ENCODE measurements at regions not wholly inside any gene's neighbourhood (a gene's known extent, or its start where the extent isn't known, plus 50 kb on each side); places are given as distances from the start of the nearest gene placed in this dataset.
"Not testable (repeated sequence)": the region's sequence is repeated elsewhere in the genome, so short reads cannot be mapped to it uniquely, and the experiment has no call there.

DNA sequence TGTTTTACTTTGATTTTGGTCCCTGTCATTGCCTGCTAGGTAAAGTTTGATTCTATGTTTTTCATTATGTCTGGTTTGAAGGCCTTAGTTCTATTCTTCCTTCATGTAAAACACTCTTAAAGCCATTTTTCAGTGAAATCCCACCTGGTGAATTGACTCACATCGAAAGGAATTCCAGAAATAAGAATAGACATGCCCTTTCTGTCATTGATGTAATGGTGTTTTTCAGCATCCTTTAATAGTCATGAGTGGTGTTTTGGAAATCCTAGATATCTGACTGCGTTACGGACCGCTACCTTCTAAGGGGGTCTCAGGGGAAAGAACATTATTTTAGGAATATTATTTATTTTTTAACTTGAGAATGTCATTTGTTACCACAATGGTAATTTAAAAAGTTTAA lies 104.5 kb upstream of the ZEB2 start:
- H2BK15ac ChIP-seq (ENCODE audit: low read depth, poor library complexity, severe bottlenecking) = no peak overlapping the region
- 100% methylated on average over 1 of the region's 4 CpGs for WGBS
- peaks cover 6% of the 10 kb centered on the region for H3K9me3 ChIP-seq (ENCODE audit: control insufficient read depth, low read length)

DNA sequence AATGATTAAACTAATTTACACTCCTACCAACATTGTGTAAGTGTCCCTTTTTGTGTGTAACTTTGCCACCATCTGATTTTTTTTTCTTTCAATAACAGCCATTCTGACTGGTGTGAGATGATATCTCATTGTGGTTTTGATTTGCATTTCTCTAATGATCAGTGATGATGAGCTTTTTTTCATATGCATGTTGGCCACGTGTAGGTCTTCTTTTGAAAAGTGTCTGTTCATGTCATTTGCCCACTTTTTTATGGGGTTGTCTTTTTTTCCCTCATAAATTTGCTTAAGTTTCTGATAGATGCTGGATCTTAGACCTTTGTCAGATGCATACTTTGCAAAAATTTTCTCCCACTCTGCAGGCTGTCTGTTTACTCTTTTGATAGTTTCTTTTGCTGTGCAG lies 102.5 kb upstream of the ZEB2 start:
- not testable (repeated sequence) for H3K23ac ChIP-seq (ENCODE audit: low read length in 2 of 2); H3K4me2 ChIP-seq (ENCODE audit: low read length, poor library complexity, severe bottlenecking); H3K27me3 ChIP-seq (ENCODE audit: control insufficient read depth in 1 of 2, insufficient read depth in 1 of 2, low read length in 2 of 2); H3K4ac ChIP-seq (ENCODE audit: low read depth in 1 of 2, low read length in 2 of 2); H2BK12ac ChIP-seq (ENCODE audit: low read length in 2 of 2); H3K4me1 ChIP-seq (ENCODE audit: control insufficient read depth, insufficient read depth, low read depth, low read length); H2BK15ac ChIP-seq (ENCODE audit: low read depth, poor library complexity, severe bottlenecking); H3K9me3 ChIP-seq (ENCODE audit: control insufficient read depth, low read length); H3K18ac ChIP-seq (ENCODE audit: low read depth in 1 of 2, low read length in 2 of 2); H4K8ac ChIP-seq (ENCODE audit: low read length); DNase-seq; H2BK5ac ChIP-seq (ENCODE audit: low read depth, low read length, poor library complexity, severe bottlenecking); H2AFZ ChIP-seq (ENCODE audit: low read depth, low read length); H3K4me3 ChIP-seq (ENCODE audit: insufficient read depth in 1 of 2, low read depth in 1 of 2, low read length in 2 of 2); H3K9ac ChIP-seq (ENCODE audit: low read length); H4K91ac ChIP-seq (ENCODE audit: low read length); H3K79me1 ChIP-seq (replicated peaks; ENCODE audit: low read length, poor library complexity, severe bottlenecking); H3K14ac ChIP-seq (ENCODE audit: low read length in 2 of 2); H3K36me3 ChIP-seq (ENCODE audit: control insufficient read depth in 1 of 2, insufficient read depth in 2 of 2, low read depth in 1 of 2, low read length in 2 of 2); H3K27ac ChIP-seq (ENCODE audit: low read length, poor library complexity, severe bottlenecking); H2AK5ac ChIP-seq (ENCODE audit: low read length, severe bottlenecking); H2BK120ac ChIP-seq (ENCODE audit: low read depth, low read length)
- 73% methylated on average over 1 of the region's 1 CpG for WGBS

More for the DNA sequence above, 104.5 kb upstream of the ZEB2 start:
- Histone ChIP-seq H3K79me1 (replicated peaks; ENCODE audit: low read length, poor library complexity, severe bottlenecking) (no peaks in the 10 kb centered on the region), H2BK120ac (ENCODE audit: low read depth, low read length) (no peak overlapping the region), H3K14ac (ENCODE audit: low read length in 2 of 2) (no peak overlapping the region), H3K4me2 (ENCODE audit: low read length, poor library complexity, severe bottlenecking) (no peak overlapping the region), H2AFZ (ENCODE audit: low read depth, low read length) (no peak overlapping the region), H2AK5ac (ENCODE audit: low read length, severe bottlenecking) (no peak overlapping the region), H3K18ac (ENCODE audit: low read depth in 1 of 2, low read length in 2 of 2) (no peak overlapping the region), H2BK5ac (ENCODE audit: low read depth, low read length, poor library complexity, severe bottlenecking) (no peak overlapping the region), H3K27me3 (ENCODE audit: control insufficient read depth in 1 of 2, insufficient read depth in 1 of 2, low read length in 2 of 2) (no peaks in the 10 kb centered on the region), H3K23ac (ENCODE audit: low read length in 2 of 2) (no peak overlapping the region), H3K4me3 (ENCODE audit: insufficient read depth in 1 of 2, low read depth in 1 of 2, low read length in 2 of 2) (no peak overlapping the region), H4K91ac (ENCODE audit: low read length) (no peak overlapping the region), H3K4ac (ENCODE audit: low read depth in 1 of 2, low read length in 2 of 2) (no peak overlapping the region), H3K27ac (ENCODE audit: low read length, poor library complexity, severe bottlenecking) (no peak overlapping the region), H3K36me3 (ENCODE audit: control insufficient read depth in 1 of 2, insufficient read depth in 2 of 2, low read depth in 1 of 2, low read length in 2 of 2) (no peaks in the 10 kb centered on the region), H3K9ac (ENCODE audit: low read length) (no peak overlapping the region), H3K4me1 (ENCODE audit: control insufficient read depth, insufficient read depth, low read depth, low read length) (no peaks in the 10 kb centered on the region), H4K8ac (ENCODE audit: low read length) (no peak overlapping the region), H2BK12ac (ENCODE audit: low read length in 2 of 2) (no peak overlapping the region)
- no peak for DNase-seq

DNA sequence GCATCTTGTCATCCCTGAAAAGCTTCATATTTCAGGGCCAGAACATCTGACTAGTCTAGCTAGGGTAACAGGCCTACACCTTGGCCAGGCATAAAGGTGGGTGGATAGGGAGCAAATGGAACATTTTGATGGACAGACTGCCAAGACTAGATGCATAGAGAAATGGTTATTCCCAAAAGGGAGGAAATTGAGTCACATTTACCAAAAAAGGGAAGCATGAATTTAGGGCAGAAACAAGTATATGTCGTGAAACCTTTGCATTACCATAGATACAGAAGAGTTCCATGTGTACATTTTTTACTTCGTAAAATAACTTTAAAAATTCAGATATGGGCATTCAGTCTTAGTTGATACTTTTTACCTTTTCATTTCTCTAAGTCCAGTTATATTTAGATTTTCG lies 101.3 kb upstream of the ZEB2 start:
- Histone ChIP-seq H2BK5ac (ENCODE audit: low read depth, low read length, poor library complexity, severe bottlenecking) (no peak overlapping the region), H3K4me3 (ENCODE audit: insufficient read depth in 1 of 2, low read depth in 1 of 2, low read length in 2 of 2) (no peak overlapping the region), H3K4ac (ENCODE audit: low read depth in 1 of 2, low read length in 2 of 2) (no peak overlapping the region), H4K91ac (ENCODE audit: low read length) (no peak overlapping the region), H3K27me3 (ENCODE audit: control insufficient read depth in 1 of 2, insufficient read depth in 1 of 2, low read length in 2 of 2) (no peaks in the 10 kb centered on the region), H3K36me3 (ENCODE audit: control insufficient read depth in 1 of 2, insufficient read depth in 2 of 2, low read depth in 1 of 2, low read length in 2 of 2) (no peaks in the 10 kb centered on the region), H3K4me1 (ENCODE audit: control insufficient read depth, insufficient read depth, low read depth, low read length) (no peaks in the 10 kb centered on the region), H2BK12ac (ENCODE audit: low read length in 2 of 2) (no peak overlapping the region), H2BK15ac (ENCODE audit: low read depth, poor library complexity, severe bottlenecking) (no peak overlapping the region), H3K27ac (ENCODE audit: low read length, poor library complexity, severe bottlenecking) (no peak overlapping the region), H2BK120ac (ENCODE audit: low read depth, low read length) (no peak overlapping the region), H3K18ac (ENCODE audit: low read depth in 1 of 2, low read length in 2 of 2) (no peak overlapping the region), H4K8ac (ENCODE audit: low read length) (no peak overlapping the region), H3K23ac (ENCODE audit: low read length in 2 of 2) (no peak overlapping the region), H3K4me2 (ENCODE audit: low read length, poor library complexity, severe bottlenecking) (no peak overlapping the region), H2AFZ (ENCODE audit: low read depth, low read length) (peak overlapping the region; percentile 4), H3K9ac (ENCODE audit: low read length) (no peak overlapping the region), H3K9me3 (ENCODE audit: control insufficient read depth, low read length) (peaks cover 6% of the 10 kb centered on the region), H2AK5ac (ENCODE audit: low read length, severe bottlenecking) (no peak overlapping the region), H3K79me1 (replicated peaks; ENCODE audit: low read length, poor library complexity, severe bottlenecking) (no peaks in the 10 kb centered on the region), H3K14ac (ENCODE audit: low read length in 2 of 2) (no peak overlapping the region)
- WGBS = 100% methylated on average over 2 of the region's 3 CpGs
- DNase-seq = no peak

DNA sequence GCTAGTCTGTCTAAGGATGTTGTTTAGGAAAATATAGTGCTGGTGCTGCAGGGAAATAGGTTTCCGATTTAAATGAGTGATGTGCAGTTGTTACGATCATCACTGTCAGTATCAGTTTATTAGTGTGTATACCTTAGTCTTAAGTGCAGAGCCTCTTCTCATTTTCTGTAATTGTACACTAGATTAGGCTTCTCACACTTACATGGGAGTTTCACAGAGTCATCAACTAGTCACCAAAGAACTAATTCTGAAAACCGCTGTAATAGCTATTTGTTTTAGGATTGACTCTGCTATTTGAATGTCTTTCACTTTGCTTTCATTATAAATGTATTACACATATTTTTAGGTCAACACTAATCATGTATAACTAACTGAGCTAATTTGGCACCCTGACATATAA lies 99.8 kb upstream of the ZEB2 start:
- Histone ChIP-seq H2BK15ac (ENCODE audit: low read depth, poor library complexity, severe bottlenecking) (no peak overlapping the region), H4K91ac (ENCODE audit: low read length) (no peak overlapping the region), H3K36me3 (ENCODE audit: control insufficient read depth in 1 of 2, insufficient read depth in 2 of 2, low read depth in 1 of 2, low read length in 2 of 2) (no peaks in the 10 kb centered on the region), H3K18ac (ENCODE audit: low read depth in 1 of 2, low read length in 2 of 2) (no peak overlapping the region), H3K4me2 (ENCODE audit: low read length, poor library complexity, severe bottlenecking) (no peak overlapping the region), H3K9ac (ENCODE audit: low read length) (no peak overlapping the region), H2AFZ (ENCODE audit: low read depth, low read length) (no peak overlapping the region), H3K4me1 (ENCODE audit: control insufficient read depth, insufficient read depth, low read depth, low read length) (no peaks in the 10 kb centered on the region), H3K23ac (ENCODE audit: low read length in 2 of 2) (no peak overlapping the region), H2BK12ac (ENCODE audit: low read length in 2 of 2) (no peak overlapping the region), H2BK120ac (ENCODE audit: low read depth, low read length) (no peak overlapping the region), H2BK5ac (ENCODE audit: low read depth, low read length, poor library complexity, severe bottlenecking) (no peak overlapping the region), H3K4me3 (ENCODE audit: insufficient read depth in 1 of 2, low read depth in 1 of 2, low read length in 2 of 2) (no peak overlapping the region), H4K8ac (ENCODE audit: low read length) (no peak overlapping the region), H3K27ac (ENCODE audit: low read length, poor library complexity, severe bottlenecking) (no peak overlapping the region), H2AK5ac (ENCODE audit: low read length, severe bottlenecking) (no peak overlapping the region), H3K79me1 (replicated peaks; ENCODE audit: low read length, poor library complexity, severe bottlenecking) (no peaks in the 10 kb centered on the region), H3K27me3 (ENCODE audit: control insufficient read depth in 1 of 2, insufficient read depth in 1 of 2, low read length in 2 of 2) (no peaks in the 10 kb centered on the region), H3K14ac (ENCODE audit: low read length in 2 of 2) (no peak overlapping the region), H3K4ac (ENCODE audit: low read depth in 1 of 2, low read length in 2 of 2) (no peak overlapping the region), H3K9me3 (ENCODE audit: control insufficient read depth, low read length) (peaks cover 6% of the 10 kb centered on the region)
- WGBS = 50% methylated on average over 2 of the region's 3 CpGs
- no peak for DNase-seq
